ENCODE measurements at regions not wholly inside any gene's neighbourhood (a gene's known extent, or its start where the extent isn't known, plus 50 kb on each side); places are given as distances from the start of the nearest gene placed in this dataset.

DNA sequence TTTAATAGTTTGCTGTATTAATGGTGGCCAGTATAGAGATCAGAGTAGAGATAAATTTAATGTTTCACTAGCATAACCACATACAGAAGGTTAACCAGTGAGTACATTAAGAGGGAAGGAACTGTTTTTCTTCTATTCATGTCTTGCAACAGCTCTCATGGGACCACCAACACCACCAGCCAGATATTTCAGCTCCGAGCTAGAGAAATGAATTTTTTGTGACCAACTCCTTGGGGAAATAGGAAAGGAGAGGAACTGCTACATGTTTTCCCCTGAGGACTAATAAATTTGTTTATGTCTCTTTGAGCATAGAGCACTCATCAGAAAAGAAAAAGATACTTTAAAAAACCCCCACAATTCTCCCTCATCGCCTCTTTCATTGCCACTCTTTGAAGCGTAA is 247.5 kb downstream of the MBNL1 start:
- peak; percentile 21 for DNase-seq

DNA sequence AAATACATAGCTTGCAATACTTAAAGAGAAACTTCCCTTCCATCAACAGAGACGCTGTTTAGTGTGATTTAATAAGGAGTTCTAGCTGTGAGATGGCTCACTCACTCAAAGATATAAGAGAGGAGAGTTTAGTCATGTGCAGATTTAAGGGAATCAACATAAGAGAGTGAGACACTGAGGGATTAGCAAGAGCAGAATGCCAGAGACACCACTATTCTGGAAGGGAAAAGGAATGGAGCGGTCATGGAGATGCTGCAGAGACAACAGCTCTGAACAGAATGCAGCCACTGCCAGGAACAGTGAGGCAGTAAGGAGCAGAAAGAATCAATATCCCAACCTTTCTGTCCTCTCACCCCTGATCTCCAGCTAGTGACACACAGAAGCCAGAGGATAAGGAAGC is 248.8 kb downstream of the MBNL1 start:
- no peak for DNase-seq

DNA sequence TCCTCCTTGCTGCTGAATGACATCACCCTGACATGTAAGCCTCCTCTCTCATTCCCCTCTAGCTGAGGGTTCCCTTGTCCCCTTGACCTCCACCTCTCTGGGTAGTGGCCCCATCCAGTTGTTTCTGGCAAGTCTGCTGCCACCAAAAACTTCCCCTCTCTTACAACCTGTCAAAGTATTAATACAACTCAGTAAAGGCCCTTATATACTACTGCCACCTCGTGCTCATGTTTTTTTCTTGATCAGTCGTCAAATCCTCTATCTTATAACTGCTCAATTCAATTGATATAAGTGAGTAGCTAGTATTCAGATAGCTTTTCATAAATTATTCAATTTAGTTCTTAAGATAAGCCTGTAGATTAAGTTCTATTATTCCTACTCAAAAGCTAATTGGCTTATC is 249.6 kb downstream of the MBNL1 start:
- DNase-seq, result no peak

DNA sequence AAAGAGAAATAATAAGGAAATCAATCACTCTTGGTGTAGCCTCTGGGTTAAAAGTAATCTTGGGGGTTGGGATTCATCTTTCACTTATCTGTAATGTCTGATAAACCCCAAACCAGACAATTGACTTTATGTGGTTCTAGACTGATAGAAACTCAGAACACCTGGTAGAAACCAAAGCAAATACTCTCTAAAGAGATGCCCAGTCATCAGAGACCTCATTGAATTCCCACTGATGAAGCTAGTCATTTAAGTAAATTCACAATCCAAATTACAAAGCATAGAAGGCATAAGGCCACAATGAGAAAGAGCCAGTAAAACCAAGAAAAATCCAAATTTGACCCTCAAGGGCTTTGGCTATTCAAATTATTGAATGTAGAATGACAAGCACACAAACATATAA is 250.6 kb downstream of the MBNL1 start:
- DNase-seq, result no peak

DNA sequence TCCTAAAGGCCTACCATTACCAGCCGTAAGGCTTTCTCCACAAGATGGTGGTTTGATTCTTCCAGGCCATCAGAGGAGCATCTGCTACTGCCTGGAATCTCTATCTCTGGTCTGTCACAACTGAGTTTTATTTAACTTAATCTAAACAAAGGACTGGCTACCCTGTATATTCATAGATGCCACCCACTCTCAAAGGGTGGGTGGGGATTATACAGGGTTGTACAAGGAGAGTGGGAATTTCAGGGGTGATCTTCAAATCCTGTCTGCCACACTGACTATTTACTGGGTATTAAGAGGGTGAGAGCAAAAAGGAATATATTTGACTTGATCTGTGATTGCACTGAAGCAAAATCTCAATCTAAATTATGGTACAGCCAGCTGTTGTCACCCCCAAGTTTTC is 253.3 kb downstream of the MBNL1 start:
- DNase-seq, result no peak

DNA sequence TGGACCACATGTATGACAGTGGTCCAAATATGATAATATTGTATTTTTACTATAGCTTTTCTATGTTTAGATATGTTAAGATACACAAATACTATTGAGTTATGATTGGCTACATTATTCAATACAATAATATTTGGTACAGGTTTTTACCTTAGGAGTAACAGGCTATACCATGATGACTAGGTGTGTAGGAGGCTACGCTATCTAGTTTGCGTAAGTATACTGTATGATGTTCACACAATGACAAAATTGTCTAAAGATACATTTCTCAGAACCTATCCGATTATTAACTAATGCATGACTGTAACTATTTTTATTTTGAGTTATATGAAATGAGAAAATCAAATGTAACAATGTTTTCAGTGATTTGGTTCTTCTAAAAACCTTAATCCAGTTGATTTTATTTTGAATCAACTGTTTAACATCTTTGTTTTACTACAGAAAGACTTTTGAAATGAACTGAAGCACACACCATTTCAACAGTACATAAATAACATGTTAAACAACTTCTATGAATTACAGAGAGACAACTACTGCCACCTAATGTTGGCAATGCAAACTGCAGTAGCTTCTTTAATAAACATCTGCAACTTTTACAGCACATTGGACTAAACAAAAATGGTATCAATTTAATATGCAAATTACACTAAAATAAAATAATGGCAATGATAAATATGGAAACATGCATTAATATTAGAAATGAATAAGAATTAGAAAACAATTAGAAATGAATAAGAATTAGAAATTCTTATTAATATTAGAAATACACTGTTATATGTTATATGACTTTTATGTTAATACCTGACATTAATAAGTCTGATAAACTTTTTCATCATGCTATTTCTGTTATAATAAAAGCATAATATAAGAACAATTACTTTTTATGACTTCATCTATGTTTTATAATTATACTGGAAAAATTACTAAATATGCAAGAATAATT is 255.7 kb downstream of the MBNL1 start:
- DNase-seq, result peak; percentile 79

DNA sequence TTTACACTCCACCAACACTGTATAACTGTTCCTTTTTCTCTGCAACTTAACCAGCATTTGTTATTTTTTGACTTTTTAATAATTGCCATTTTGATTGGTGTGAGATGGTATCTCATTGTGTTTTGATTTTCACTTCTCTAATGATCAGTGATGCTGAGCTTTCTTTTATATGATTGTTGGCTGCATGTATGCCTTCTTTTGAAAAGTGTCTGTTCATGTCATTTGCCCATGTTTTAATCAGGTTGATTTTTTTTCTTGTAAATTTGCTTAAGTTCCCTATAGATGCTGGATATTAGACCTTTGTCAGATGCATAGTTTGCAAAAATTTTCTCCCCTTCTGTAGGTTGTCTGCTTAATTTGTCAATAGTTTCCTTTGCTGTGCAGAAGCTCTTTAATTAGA is 263.0 kb downstream of the MBNL1 start:
- no peak for DNase-seq

DNA sequence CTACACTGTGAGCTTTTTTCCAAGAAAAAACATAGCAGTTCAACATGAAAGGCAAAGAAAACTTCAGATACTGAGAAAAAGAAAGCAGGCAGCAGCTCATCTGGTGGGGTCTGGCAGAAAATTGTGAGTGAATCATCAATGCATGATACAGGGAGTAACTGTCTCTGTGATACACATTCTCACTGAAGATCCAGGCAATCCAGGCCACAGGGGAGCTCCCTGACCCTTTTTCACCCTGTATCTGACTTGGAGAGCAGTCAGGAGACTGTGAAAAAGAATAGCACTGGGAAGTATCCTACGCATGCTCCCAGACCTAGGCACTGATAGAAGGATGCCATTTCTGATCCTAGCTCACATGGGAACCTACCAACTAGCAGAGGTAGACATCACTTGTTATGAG is 269.8 kb downstream of the MBNL1 start:
- DNase-seq, result no peak

DNA sequence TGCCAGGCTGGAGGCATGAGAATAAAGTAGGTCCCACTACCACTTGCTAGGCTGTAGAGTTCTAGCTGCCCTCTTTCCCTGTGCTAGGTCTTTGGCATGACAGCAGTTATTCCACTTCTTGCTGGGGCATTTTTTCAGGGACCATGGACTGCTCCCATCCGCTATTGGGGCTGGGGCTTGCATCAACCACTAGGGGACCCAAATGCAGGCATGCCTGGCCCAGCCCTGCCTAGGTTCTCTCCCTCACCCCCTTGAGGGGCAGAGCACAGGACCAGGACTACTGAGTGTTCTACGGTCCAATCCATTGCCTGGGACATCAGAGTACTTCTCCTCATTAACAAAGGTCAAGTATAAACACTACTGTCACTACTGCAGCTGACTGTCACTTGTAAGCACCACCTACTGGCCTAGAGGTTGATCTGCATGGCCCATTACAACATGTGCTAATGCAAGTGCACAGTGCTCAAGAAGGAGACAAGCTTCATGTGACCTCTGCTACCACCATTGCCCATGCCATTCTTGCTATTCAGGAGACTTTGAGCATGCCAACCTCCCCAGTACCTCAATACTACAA is 270.5 kb downstream of the MBNL1 start:
- no peak for DNase-seq

DNA sequence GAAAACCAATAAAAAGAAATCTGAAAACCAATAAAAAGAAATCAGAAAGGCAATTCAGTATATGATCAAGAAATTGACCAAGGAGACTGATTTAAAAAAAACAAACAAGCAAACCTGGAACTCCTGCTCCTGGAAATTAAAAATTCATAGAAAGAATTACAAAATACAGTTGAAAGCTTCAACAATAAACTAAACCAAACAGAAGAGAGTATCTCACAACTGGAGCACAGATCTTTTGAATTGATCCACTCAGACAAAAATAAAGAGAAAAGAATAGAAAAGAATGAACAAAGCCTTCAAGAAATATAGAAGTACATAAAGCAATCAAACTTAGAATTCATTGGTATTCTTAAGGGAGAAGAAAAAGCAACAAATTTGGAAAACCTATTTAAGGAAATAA is 271.4 kb downstream of the MBNL1 start:
- no peak for DNase-seq

DNA sequence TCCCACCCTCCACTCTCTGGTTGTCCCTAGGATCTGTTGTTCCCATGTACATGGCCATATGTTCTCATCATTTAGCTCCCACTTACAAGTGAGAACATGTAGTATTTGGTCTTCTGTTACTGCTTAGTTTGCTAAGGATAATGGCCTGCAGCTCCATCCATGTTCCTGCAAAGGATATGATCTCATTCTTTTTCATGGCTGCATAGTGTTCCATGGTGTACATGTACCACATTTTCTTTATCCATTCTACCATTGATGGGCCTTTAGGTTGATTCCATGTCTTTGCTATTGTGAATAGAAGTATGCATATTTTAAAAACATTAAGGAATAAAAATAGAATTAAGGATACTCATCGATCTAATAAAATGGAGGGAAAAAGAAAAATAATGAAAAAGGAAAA is 278.4 kb downstream of the MBNL1 start:
- no peak for DNase-seq

DNA sequence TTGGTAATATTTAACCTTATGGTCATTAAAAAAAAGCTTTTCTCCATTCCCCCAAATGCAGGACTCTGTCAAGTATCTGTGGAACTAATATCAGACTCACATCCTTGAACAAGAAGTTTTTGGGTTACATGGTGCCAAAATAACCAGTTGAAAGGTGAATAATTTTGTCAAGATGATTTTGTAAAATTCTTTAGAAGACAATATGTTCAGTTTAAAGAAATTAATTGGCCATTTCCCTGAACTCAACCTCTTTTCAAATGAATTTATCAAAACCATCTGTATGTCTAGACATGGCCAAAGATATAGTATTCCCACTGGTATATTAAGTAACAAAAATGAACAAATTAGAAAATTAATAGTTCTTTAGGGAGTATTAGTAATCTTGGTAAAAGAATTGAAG is 280.5 kb downstream of the MBNL1 start:
- no peak for DNase-seq

DNA sequence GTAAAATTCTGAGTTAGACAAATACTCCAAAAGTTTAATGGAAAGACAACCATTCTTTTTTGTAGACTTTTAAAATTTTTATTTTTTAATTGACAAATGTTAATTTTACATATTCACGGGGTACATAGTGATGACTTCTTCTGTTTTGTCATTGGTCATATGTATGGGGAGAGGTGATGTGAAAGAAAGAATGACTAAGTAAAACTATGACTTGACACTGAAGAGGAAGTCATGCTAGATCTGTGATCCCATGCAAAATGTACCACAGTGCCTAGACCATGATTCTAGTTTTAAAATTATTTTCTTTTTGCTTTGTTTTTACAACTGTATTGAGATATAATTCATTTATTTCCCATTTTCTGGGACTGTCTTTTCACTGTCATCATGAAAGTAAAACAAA is 281.6 kb downstream of the MBNL1 start:
- no peak for DNase-seq

DNA sequence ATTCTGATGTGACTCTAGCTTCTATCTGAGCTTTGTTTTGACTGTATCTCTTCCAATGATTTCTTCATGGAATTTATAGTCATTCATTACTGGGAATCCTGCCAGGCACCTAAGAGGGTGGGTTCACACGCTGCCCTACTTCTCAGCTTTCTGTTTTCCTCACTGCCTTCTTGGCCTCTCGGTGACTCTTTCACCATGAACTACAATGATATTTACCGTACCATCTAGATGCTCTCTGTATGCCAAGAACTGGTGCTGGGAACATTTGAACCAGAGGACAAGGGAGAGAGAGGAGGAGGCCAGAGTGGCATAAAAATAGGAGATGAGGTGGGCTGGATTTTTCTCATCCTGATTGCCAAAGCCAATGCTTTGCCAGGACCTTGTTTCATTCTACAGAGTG is 280.0 kb upstream of the P2RY1 start:
- DNase-seq, result no peak

DNA sequence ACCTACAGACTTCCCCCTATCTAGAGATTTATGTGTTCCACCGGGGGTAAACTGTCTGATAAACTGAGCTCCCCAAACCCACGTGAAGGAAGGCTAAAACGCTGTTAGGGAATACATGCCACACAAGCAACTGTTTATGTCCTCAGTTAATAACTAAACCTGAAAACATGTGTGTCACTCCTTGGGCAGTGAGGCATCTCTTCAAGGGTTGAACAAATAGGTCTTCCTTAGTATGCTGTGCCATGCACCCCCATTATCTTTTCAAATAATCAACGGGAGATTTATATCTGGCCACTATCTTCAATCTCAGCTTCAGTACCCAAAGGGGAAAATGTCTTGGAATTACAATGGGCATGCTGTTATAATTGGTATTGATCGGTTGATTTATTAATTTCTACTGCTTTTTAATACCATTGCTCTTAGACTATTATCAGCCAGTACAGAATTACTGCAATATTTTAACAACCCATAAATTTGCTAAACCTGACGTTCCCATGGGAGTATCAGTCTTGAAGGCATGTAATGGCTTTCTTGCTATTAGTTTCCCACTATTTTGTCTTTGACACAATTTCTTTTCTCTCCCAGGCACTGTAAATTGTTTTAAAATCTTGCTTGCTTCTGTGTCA is 279.2 kb upstream of the P2RY1 start:
- DNase-seq, result no peak

DNA sequence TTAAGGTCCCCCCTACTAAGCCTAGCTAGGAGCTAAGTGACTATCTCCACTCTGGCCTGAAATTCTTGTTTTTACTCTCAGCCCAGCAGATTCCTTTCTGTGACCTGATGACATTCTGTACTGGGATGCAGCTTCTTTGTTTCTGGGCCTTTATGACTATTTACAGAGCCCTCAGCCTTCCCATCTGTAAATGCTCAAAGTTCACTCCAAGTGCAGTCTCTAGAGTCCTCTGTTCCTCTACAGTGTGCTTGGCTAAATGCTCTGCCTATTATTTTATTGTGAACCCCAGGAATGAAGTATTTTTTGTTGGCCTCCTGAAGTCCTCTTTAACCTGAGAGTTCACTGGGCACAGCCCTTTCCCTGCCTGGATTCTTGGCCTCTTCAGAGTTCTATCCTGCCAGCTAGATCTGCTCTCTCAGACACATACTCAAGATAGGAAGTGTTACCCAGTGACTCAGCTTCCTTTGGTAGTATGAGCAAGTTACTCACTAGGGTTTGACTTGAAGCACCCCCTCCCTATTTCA is 278.1 kb upstream of the P2RY1 start:
- no peak for DNase-seq

DNA sequence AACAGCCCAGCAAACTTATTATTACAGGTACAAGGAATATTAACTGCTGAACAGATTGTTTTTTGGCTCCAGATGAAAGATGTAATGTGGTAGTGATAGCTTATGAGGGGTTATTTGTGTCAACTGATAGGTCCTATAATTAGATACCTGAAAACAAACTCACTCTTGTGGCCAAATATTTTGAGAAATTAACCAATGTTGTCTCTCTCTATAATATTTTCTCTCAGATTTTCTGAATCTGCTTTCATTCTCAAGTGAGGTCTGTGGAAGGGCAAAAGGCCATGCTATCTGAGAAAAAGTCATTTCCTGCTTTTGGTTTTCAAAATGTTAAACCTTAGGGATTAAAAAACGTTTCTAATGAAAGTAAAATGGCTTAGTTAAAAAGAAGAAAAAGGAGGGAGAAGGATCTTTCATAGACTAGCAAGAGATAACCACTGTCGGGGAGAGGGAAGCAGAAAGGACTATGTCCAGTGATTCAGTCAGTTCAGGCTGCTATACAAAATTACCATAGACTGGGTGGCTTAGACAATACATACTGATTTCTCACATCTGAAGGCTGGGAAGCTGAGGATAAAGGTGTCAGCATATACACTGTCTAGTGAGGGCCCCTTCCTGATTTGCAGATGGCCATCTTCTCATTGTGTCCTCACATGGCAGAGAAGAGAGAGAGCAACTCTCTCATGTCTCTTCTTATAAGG is 277.5 kb upstream of the P2RY1 start:
- no peak for DNase-seq

DNA sequence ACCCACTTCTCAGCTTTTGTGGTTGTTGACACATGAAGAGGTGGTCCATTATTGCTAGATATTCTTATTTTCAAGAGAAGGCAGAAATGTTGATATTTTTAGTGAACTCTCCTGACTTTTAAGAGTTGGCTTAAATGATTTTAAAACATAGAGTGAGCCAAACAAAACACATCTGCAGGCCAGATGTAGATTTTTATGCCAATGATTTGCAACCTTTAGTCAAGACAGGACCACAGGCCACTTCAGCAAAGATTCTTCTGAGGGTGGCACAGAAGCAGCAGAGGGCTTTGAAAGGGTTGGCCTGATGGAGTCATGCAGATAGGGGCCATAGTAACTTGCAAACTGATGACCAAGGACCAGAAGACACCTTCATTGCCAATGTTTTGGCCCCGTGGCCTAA is 276.5 kb upstream of the P2RY1 start:
- no peak for DNase-seq

DNA sequence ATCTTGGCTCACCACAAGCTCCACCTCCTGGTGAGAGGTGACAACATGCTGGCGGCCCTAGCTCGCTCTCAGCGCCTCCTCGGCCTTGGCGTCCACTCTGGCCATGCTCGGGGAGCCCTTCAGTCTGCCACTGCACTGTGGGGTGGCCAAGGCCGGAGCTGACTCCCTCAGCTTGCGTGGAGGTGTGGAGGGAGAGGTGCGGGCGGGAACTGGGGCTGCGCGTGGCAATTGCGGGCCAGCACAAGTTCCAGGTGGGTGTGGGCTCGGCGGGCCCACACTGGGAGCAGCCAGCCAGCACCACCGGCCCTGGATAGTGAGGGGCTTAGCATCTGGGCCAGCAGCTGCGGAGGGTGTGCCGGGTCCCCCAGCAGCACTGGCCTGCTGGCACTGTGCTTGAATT is 275.7 kb upstream of the P2RY1 start:
- DNase-seq, result no peak

DNA sequence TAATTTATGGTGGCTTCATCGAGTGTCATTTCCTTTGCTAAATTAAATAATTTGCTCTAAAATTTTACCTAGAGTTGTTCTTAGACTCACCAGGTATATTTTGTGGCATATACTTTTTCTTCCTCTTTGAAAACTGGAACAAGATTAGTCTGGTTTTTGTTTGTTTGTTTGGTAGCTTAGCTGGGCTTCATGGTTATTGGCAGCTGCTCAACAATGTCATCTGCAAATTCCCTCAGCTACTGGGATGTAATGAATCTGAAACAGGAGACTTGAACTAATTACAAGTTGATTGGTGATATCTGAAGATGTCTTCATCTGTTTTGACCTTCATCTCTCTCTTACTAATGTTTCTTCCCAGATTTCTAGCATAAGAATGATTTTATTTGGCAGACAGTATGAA is 270.5 kb upstream of the P2RY1 start:
- DNase-seq, result no peak

DNA sequence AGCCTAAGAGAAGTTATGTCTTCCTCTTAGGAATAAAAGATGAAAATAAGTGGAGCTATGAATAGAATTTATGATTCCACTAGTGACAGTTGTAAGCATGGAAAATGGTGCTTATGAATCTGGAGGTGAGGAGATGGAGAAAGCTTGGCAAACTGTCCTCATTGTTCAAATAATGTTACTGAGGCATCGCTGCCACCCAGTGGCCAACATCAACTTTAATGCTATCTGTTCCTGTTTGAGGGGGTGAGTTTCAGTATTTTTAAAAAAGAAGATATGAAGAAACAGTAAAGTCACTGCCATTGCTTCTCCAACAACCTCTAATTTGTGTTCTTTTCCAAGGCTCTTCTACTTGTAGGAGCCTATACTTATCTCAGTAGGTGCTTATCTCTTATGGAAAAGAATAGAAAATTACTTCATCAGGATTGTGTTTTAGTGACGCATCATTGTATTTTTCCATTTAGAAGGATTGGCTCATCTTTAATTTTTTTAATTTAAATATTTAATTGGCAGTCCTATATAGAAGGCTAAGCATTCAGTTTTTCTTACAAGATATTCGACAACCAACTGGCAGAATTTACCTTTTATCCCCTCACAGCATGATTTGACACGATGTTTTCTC is 260.4 kb upstream of the P2RY1 start:
- DNase-seq, result peak; percentile 33

DNA sequence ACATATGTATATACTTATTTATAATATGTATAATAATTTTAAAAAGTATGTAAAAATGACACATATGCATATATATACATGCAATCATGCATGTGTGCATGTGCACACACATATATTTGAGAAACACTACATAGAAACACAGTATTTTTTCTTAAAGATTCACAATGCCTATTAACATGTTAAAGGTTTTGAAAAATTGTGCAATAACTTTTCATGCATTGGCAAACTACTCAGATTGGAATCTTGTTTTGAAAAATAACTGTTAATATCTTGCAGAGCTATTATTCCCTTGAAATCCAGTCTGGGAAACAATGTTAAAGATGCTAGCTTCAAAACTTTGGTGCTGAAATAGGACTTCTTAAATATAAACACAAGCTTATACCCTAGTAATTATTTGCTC is 256.2 kb upstream of the P2RY1 start:
- DNase-seq, result no peak

DNA sequence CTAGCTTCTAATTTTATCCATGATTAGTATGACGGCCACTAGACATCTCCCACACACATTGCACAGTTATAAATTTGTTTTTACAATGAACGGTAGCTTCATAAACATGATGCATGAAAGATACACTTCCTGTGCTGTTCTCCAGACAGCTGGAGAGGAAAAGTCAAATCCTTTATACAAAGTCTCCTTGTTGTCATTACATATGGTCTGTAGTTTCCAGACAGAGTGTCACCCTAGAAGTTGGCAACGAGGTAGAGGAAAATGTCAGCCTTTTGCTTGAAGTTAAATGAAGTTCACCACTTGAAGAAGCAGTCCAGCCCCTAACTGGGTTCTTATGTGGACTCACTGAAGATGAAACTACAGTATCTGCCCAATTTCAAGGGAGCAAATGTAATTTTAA is 253.0 kb upstream of the P2RY1 start:
- no peak for DNase-seq

Data from eye (tissue), 1 donor.